ENCODE measurements at regions not wholly inside any gene's neighbourhood (a gene's known extent, or its start where the extent isn't known, plus 50 kb on each side); places are given as distances from the start of the nearest gene placed in this dataset.

DNA sequence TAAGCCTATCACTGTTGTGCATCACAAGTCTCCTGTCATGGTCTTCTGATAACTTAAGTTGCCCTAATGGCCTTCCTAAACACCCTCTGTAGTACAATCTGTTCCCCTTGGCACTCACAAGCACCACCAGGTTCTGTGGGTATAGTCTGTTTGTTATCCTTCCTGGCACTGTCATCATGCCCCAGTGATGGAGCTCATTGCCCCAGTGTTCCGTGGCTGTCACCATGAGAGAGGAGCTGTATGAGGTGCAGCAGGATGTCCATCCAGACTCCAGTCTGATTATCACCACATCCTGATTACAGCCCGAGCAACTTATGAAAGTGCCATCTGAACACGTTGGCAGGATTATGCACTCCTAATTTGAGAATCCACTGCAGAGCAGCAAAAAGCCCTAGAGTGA, 380.1 kb downstream of the FRK start:
- H3K27ac Mint-ChIP-seq: no peak overlapping the region
- H3K4me1 Mint-ChIP-seq (ENCODE audit: low read depth): no peaks in the 10 kb centered on the region
- peaks cover 9% of the 10 kb centered on the region for H3K9me3 Mint-ChIP-seq
- no peak overlapping the region for H3K4me3 Mint-ChIP-seq
- H3K27me3 Mint-ChIP-seq: no peaks in the 10 kb centered on the region
- intact Hi-C loops (cut with micrococcal nuclease): no loop called here
- no peaks in the 10 kb centered on the region for H3K36me3 Mint-ChIP-seq (ENCODE audit: low read depth)

DNA sequence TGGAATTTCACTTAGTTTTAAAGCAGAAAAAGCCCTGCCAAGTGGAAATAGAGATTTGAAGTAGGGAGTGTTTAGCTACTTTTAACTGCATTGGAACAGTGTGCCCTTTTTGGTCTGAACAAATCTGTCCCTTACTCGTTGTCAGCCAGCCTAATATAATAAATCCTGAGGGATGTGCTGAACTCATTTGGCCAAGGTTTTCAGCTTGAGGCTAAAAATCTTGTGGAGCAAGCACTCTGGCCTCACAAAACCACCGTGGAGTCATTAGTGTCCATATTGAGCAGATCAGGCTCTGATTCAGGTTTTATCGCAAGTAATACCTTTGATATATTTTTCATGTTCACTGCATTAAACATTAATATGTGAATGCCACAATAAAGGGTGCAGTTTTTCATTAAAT, 383.5 kb downstream of the FRK start:
- Mint-ChIP-seq H3K4me1 (ENCODE audit: low read depth) (no peaks in the 10 kb centered on the region), H3K4me3 (no peak overlapping the region), H3K27me3 (no peaks in the 10 kb centered on the region), H3K27ac (no peak overlapping the region), H3K9me3 (peaks cover 9% of the 10 kb centered on the region), H3K36me3 (ENCODE audit: low read depth) (no peaks in the 10 kb centered on the region)
- intact Hi-C loops (cut with micrococcal nuclease): no loop called here

GRCh38 chr6:115675443-115675842, 385.2 kb downstream of the FRK start:
- H3K27ac Mint-ChIP-seq: no peak overlapping the region
- H3K27me3 Mint-ChIP-seq: no peaks in the 10 kb centered on the region
- H3K9me3 Mint-ChIP-seq: peaks cover 9% of the 10 kb centered on the region
- intact Hi-C loops (cut with micrococcal nuclease): no loop called here
- no peak overlapping the region for H3K4me3 Mint-ChIP-seq
- H3K36me3 Mint-ChIP-seq (ENCODE audit: low read depth): no peaks in the 10 kb centered on the region
- no peaks in the 10 kb centered on the region for H3K4me1 Mint-ChIP-seq (ENCODE audit: low read depth)

DNA sequence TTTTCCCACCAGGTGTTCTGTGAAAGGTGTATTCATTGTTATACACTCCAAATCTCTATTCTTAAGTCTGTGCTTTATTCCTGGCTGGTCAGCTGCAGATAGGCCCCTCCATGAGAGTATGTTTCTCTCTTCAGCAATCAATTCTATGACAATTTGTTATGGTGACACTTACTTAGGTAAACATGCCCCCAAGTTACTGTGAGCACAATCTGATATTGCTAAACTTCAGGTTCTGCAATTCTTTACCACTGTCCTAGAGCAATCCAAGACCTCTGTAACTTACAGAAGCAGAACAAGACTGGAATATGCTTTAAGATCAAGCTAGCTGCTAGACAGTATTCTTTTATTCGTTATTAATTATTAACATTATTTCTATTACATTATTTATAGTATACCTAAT, 391.9 kb downstream of the FRK start:
- Mint-ChIP-seq H3K4me3 (no peak overlapping the region), H3K27ac (no peak overlapping the region), H3K36me3 (ENCODE audit: low read depth) (no peaks in the 10 kb centered on the region), H3K27me3 (no peaks in the 10 kb centered on the region), H3K4me1 (ENCODE audit: low read depth) (no peaks in the 10 kb centered on the region), H3K9me3 (no peaks in the 10 kb centered on the region)
- intact Hi-C loops (cut with micrococcal nuclease): no loop called here

GRCh38 chr6:115668211-115668610, 392.5 kb downstream of the FRK start:
- H3K27me3 Mint-ChIP-seq: no peaks in the 10 kb centered on the region
- H3K9me3 Mint-ChIP-seq: no peaks in the 10 kb centered on the region
- no peaks in the 10 kb centered on the region for H3K36me3 Mint-ChIP-seq (ENCODE audit: low read depth)
- no peak overlapping the region for H3K27ac Mint-ChIP-seq
- no peaks in the 10 kb centered on the region for H3K4me1 Mint-ChIP-seq (ENCODE audit: low read depth)
- no peak overlapping the region for H3K4me3 Mint-ChIP-seq
- intact Hi-C loops (cut with micrococcal nuclease): no loop called here

DNA sequence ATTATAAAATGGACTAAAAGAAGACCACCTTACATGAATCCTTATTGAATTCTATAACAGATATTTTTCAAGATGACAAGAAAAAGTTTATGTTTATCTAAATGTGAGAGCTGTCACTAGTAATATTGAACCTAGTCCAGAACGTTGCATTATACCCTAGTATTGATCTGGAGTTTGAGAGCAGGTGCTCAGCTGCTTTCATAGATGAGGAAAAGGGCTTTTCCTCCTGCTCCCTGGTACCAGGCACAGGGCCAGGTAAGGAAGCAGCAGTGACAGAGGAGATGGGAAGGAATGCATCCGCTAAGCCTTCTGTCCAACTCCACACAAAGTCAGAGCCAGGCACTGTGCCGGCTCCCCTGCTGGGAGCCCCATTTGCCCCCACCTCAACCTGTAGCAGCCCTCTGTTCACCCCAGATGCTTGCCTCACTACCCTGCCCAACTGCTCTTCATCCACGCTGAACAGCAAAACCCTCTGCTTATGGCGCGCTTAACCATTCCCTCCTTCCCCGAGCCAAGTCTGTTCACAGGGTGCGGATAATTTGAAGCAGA, 393.1 kb downstream of the FRK start:
- H3K27ac Mint-ChIP-seq: no peak overlapping the region
- H3K4me3 Mint-ChIP-seq: no peak overlapping the region
- H3K36me3 Mint-ChIP-seq (ENCODE audit: low read depth): no peaks in the 10 kb centered on the region
- intact Hi-C loops (cut with micrococcal nuclease): no loop called here
- H3K9me3 Mint-ChIP-seq: no peaks in the 10 kb centered on the region
- H3K4me1 Mint-ChIP-seq (ENCODE audit: low read depth): no peaks in the 10 kb centered on the region
- no peaks in the 10 kb centered on the region for H3K27me3 Mint-ChIP-seq

DNA sequence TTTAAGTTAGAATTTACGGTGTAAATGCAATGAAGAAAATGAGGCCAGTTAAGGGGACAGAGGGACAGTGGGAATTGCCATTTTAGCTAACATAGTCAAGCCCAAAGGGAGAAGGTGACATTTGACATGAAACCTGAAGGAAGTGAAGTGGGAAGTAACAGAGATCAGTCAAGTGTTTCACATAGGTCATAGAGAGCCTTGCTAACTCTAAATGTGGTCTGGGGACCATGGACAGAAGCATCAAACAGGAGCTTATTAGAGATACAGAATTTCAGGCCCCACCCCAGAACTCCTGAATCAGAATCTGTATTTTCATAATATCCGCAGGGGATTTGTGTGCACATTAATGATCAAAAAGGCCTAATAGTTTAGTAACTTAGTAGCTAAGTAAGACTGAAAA, 393.7 kb downstream of the FRK start:
- no peak overlapping the region for H3K4me3 Mint-ChIP-seq
- H3K4me1 Mint-ChIP-seq (ENCODE audit: low read depth): no peaks in the 10 kb centered on the region
- H3K27ac Mint-ChIP-seq: no peak overlapping the region
- no peaks in the 10 kb centered on the region for H3K36me3 Mint-ChIP-seq (ENCODE audit: low read depth)
- no peaks in the 10 kb centered on the region for H3K9me3 Mint-ChIP-seq
- intact Hi-C loops (cut with micrococcal nuclease): no loop called here
- no peaks in the 10 kb centered on the region for H3K27me3 Mint-ChIP-seq

DNA sequence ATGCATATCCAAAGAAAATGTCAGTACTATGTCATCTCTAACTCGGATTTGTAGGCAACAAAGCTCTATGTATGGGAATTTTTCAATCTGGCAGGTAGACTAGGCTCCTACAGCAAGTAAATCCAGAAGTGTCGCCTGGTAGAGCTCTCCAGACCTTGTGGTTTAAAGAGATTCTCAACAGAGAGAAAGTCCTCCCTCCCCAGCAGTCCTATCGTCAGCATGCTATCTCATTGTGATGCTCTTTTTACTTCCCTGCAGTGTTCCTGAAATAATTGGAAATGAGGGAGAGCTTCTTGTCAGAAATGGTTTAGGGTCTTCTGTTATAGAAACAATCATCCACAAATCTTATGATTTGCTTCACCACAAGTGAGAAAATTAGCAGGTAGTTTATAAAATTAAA, 395.4 kb downstream of the FRK start:
- H3K27me3 Mint-ChIP-seq: no peaks in the 10 kb centered on the region
- no peak overlapping the region for H3K27ac Mint-ChIP-seq
- no peaks in the 10 kb centered on the region for H3K36me3 Mint-ChIP-seq (ENCODE audit: low read depth)
- no peaks in the 10 kb centered on the region for H3K9me3 Mint-ChIP-seq
- no peaks in the 10 kb centered on the region for H3K4me1 Mint-ChIP-seq (ENCODE audit: low read depth)
- no peak overlapping the region for H3K4me3 Mint-ChIP-seq
- intact Hi-C loops (cut with micrococcal nuclease): no loop called here

GRCh38 chr6:115663681-115664080, 397.0 kb downstream of the FRK start:
- Mint-ChIP-seq H3K36me3 (ENCODE audit: low read depth) (no peaks in the 10 kb centered on the region), H3K9me3 (peaks cover 15% of the 10 kb centered on the region), H3K27ac (no peak overlapping the region), H3K4me1 (ENCODE audit: low read depth) (no peaks in the 10 kb centered on the region), H3K27me3 (no peaks in the 10 kb centered on the region), H3K4me3 (no peak overlapping the region)
- intact Hi-C loops (cut with micrococcal nuclease): no loop called here

GRCh38 chr6:115643762-115644161, 416.9 kb downstream of the FRK start:
- Mint-ChIP-seq H3K4me3 (no peak overlapping the region), H3K9me3 (peaks cover 41% of the 10 kb centered on the region), H3K27ac (no peak overlapping the region), H3K36me3 (ENCODE audit: low read depth) (no peaks in the 10 kb centered on the region), H3K4me1 (ENCODE audit: low read depth) (no peaks in the 10 kb centered on the region), H3K27me3 (no peaks in the 10 kb centered on the region)
- intact Hi-C loops (cut with micrococcal nuclease): no loop called here

- no peak overlapping the region for H3K27ac Mint-ChIP-seq
- intact Hi-C loops (cut with micrococcal nuclease): no loop called here
- H3K4me1 Mint-ChIP-seq (ENCODE audit: low read depth): no peaks in the 10 kb centered on the region
- H3K27me3 Mint-ChIP-seq: no peaks in the 10 kb centered on the region
- no peaks in the 10 kb centered on the region for H3K36me3 Mint-ChIP-seq (ENCODE audit: low read depth)
- no peak overlapping the region for H3K4me3 Mint-ChIP-seq
- H3K9me3 Mint-ChIP-seq: peaks cover 15% of the 10 kb centered on the region
These were observed 425.8 kb downstream of the FRK start for GRCh38 chr6:115634887-115635286.

GRCh38 chr6:115634131-115634530, 426.6 kb downstream of the FRK start:
- Mint-ChIP-seq H3K27ac (no peak overlapping the region), H3K36me3 (ENCODE audit: low read depth) (no peaks in the 10 kb centered on the region), H3K4me1 (ENCODE audit: low read depth) (no peaks in the 10 kb centered on the region), H3K27me3 (no peaks in the 10 kb centered on the region), H3K9me3 (peaks cover 15% of the 10 kb centered on the region), H3K4me3 (no peak overlapping the region)
- intact Hi-C loops (cut with micrococcal nuclease): no loop called here

- Mint-ChIP-seq H3K9me3 (no peaks in the 10 kb centered on the region), H3K4me1 (ENCODE audit: low read depth) (no peaks in the 10 kb centered on the region), H3K27ac (no peak overlapping the region), H3K4me3 (no peak overlapping the region), H3K27me3 (no peaks in the 10 kb centered on the region), H3K36me3 (ENCODE audit: low read depth) (no peaks in the 10 kb centered on the region)
- intact Hi-C loops (cut with micrococcal nuclease): no loop called here
These were observed 429.7 kb downstream of the FRK start for GRCh38 chr6:115631028-115631427.

GRCh38 chr6:115630424-115631024, 430.2 kb downstream of the FRK start:
- no peak overlapping the region for H3K27ac Mint-ChIP-seq
- no peak overlapping the region for H3K4me3 Mint-ChIP-seq
- intact Hi-C loops (cut with micrococcal nuclease): no loop called here
- no peaks in the 10 kb centered on the region for H3K9me3 Mint-ChIP-seq
- H3K36me3 Mint-ChIP-seq (ENCODE audit: low read depth): no peaks in the 10 kb centered on the region
- H3K27me3 Mint-ChIP-seq: no peaks in the 10 kb centered on the region
- H3K4me1 Mint-ChIP-seq (ENCODE audit: low read depth): no peaks in the 10 kb centered on the region

DNA sequence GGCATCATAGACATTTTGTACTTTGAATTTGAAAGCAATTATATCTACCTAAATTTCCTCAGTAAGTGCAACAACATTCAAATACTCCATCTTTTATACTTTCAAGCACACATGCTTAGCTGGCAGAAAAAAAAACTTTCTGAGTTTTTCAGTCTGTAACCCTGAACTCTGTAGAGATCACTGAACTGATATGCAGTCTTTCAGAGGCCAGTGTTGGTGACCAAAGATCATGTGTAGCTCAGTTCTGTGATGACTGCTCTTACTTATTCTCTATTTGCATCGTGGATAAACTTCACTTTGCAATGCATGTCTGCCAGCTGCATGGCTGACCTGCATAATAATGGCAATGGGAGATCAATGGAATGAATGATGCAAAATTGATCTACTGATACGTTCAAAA, 431.3 kb downstream of the FRK start:
- intact Hi-C loops (cut with micrococcal nuclease): no loop called here
- H3K4me3 Mint-ChIP-seq: no peak overlapping the region
- no peak overlapping the region for H3K27ac Mint-ChIP-seq
- H3K9me3 Mint-ChIP-seq: no peaks in the 10 kb centered on the region
- no peaks in the 10 kb centered on the region for H3K27me3 Mint-ChIP-seq
- no peaks in the 10 kb centered on the region for H3K4me1 Mint-ChIP-seq (ENCODE audit: low read depth)
- no peaks in the 10 kb centered on the region for H3K36me3 Mint-ChIP-seq (ENCODE audit: low read depth)

Measured in dendritic cell treated with granulocyte-macrophage colony-stimulating factor and Interleukin-4, amounts not matched to agents 40 ng/mL and 50 ng/mL, for 4 days (primary cell).